Thoracic aorta (tissue), 2 donors: ENCODE measurements at regions not wholly inside any gene's neighbourhood (a gene's known extent, or its start where the extent isn't known, plus 50 kb on each side); places are given as distances from the start of the nearest gene placed in this dataset.
"Not testable (repeated sequence)": the region's sequence is repeated elsewhere in the genome, so short reads cannot be mapped to it uniquely, and the experiment has no call there.

ENCODE experiments used
- ATAC-seq: fragments of 150-250 bp; one replicate; pipeline ENCODE4 v1.8.0; 2017; ENCODE audit warnings: low read depth; ENCODE audit not compliant: insufficient number of reproducible peaks, low FRiP score
- DNase-seq: peaks from one replicate; pipeline ENCODE4 v3.0.0-alpha.2; 2020; ENCODE audit warnings: low spot score
- H3K27ac ChIP-seq, 2 donors: fragments of 200-600 bp; sonication (generic); 1 replicate in 1 of 2; 2 replicates in 1 of 2; pipeline ENCODE4 v1.5.1; 2016; ENCODE audit warnings: mild to moderate bottlenecking in 2 of 2, moderate library complexity in 2 of 2
- H3K27me3 ChIP-seq: fragments of 200-600 bp; sonication (generic); replicated peaks from 2 replicates; pipeline ENCODE4 v1.6.0; 2016; ENCODE audit warnings: mild to moderate bottlenecking; ENCODE audit not compliant: insufficient read depth
- H3K36me3 ChIP-seq: fragments of 200-600 bp; sonication (generic); one replicate; pipeline ENCODE4 v1.5.1; 2016
- H3K4me1 ChIP-seq, 2 donors: fragments of 200-600 bp; sonication (generic); 1 replicate in 1 of 2; 2 replicates in 1 of 2; pipeline versions ENCODE4 v1.5.1 to v1.6.0; 2016; ENCODE audit warnings: low read depth in 2 of 2, mild to moderate bottlenecking in 1 of 2; ENCODE audit not compliant: control insufficient read depth in 1 of 2
- H3K4me3 ChIP-seq: fragments of 200-600 bp; sonication (generic); 2 replicates; pipeline ENCODE4 v1.5.1; 2016; ENCODE audit warnings: mild to moderate bottlenecking
- H3K9me3 ChIP-seq: fragments of 200-600 bp; sonication (generic); 2 replicates; pipeline ENCODE4 v1.5.1; 2016
- TF ChIP-seq, protein P1 (sequence below): fragments of 200-600 bp; sonication (generic); IDR thresholded peaks from one replicate; pipeline ENCODE4 v1.5.1; 2019; ENCODE audit warnings: antibody characterized with exemption

GRCh38 chr3:87121856-87122255, 105.3 kb upstream of the CHMP2B start:
- TF ChIP-seq, protein P1, sequence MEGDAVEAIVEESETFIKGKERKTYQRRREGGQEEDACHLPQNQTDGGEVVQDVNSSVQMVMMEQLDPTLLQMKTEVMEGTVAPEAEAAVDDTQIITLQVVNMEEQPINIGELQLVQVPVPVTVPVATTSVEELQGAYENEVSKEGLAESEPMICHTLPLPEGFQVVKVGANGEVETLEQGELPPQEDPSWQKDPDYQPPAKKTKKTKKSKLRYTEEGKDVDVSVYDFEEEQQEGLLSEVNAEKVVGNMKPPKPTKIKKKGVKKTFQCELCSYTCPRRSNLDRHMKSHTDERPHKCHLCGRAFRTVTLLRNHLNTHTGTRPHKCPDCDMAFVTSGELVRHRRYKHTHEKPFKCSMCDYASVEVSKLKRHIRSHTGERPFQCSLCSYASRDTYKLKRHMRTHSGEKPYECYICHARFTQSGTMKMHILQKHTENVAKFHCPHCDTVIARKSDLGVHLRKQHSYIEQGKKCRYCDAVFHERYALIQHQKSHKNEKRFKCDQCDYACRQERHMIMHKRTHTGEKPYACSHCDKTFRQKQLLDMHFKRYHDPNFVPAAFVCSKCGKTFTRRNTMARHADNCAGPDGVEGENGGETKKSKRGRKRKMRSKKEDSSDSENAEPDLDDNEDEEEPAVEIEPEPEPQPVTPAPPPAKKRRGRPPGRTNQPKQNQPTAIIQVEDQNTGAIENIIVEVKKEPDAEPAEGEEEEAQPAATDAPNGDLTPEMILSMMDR = no peak
- no peak overlapping the region for H3K4me3 ChIP-seq
- no peaks in the 10 kb centered on the region for H3K36me3 ChIP-seq
- no peak for ATAC-seq
- H3K4me1 ChIP-seq = peaks cover 0 to 8% of the 10 kb centered on the region in 2 donors
- H3K9me3 ChIP-seq = no peaks in the 10 kb centered on the region
- no peak for DNase-seq
- no peaks in the 10 kb centered on the region for H3K27me3 ChIP-seq
- H3K27ac ChIP-seq = no peak overlapping the region

- H3K4me1 ChIP-seq = peaks cover 0 to 2% of the 10 kb centered on the region in 2 donors
- DNase-seq (no peak), ATAC-seq (no peak)
- no peak overlapping the region for H3K4me3 ChIP-seq
- TF ChIP-seq, protein P1 = no peak
- no peaks in the 10 kb centered on the region for H3K36me3 ChIP-seq
- no peaks in the 10 kb centered on the region for H3K27me3 ChIP-seq
- H3K9me3 ChIP-seq = no peaks in the 10 kb centered on the region
- H3K27ac ChIP-seq = no peak overlapping the region
These were observed 106.2 kb upstream of the CHMP2B start for GRCh38 chr3:87120881-87121280.

DNA sequence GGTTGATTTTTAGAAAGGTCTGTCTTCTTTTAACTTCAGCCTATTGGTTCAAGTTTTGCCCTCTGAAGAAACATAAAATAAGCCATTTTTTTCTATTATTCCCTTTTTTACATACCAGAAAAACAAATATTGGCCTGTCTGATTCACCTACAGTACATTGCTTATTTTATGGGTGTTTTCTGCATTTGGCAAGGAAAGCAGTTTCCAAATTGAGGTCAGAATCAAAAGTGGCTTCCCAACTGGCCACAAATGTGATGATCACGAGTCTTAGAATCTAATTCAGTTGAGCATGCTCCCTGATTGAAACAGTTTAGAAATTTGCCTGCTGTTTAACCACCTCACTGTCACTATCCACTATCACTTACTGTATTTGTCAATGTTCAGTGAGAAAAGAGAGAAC, 106.9 kb upstream of the CHMP2B start:
- ATAC-seq (no peak), DNase-seq (no peak)
- H3K27ac ChIP-seq = no peak overlapping the region
- H3K27me3 ChIP-seq = no peaks in the 10 kb centered on the region
- no peaks in the 10 kb centered on the region for H3K9me3 ChIP-seq
- no peaks in the 10 kb centered on the region for H3K36me3 ChIP-seq
- TF ChIP-seq, protein P1 = no peak
- no peaks in the 10 kb centered on the region for H3K4me1 ChIP-seq
- H3K4me3 ChIP-seq = no peak overlapping the region

DNA sequence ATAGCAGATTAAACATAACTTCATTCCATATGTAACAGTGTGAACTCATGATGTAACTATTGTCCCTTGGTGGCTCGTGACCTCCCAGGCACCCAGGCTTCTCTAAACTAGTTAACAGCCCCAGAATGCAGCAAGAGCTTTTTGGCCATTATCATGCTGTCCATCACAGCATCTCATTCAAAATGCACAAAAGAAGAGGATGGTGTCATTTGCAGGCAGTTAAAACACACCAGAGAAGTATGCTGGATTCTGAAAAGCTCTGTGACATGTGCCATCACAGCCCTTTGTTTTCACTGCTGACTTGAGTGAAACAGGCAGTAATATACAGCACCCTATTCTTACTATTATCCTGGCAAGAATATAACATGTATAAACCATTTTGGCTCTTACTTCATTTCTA, 117.6 kb upstream of the CHMP2B start:
- H3K27ac ChIP-seq = no peak overlapping the region
- DNase-seq (no peak), ATAC-seq (no peak)
- H3K9me3 ChIP-seq = no peaks in the 10 kb centered on the region
- H3K36me3 ChIP-seq = no peaks in the 10 kb centered on the region
- no peak overlapping the region for H3K4me3 ChIP-seq
- no peaks in the 10 kb centered on the region for H3K4me1 ChIP-seq
- H3K27me3 ChIP-seq = no peaks in the 10 kb centered on the region
- TF ChIP-seq, protein P1 = no peak

- H3K4me3 ChIP-seq = no peak overlapping the region
- TF ChIP-seq, protein P1 = no peak
- no peaks in the 10 kb centered on the region for H3K36me3 ChIP-seq
- no peaks in the 10 kb centered on the region for H3K27me3 ChIP-seq
- DNase-seq (no peak), ATAC-seq (no peak)
- no peak overlapping the region for H3K27ac ChIP-seq
- no peaks in the 10 kb centered on the region for H3K4me1 ChIP-seq
- H3K9me3 ChIP-seq = no peaks in the 10 kb centered on the region
These were observed 111.1 kb upstream of the VGLL3 start for GRCh38 chr3:87101861-87102625.

GRCh38 chr3:87097733-87098132, 106.8 kb upstream of the VGLL3 start:
- not testable (repeated sequence) for ATAC-seq, H3K36me3 ChIP-seq, H3K4me1 ChIP-seq, H3K4me3 ChIP-seq, DNase-seq, H3K27me3 ChIP-seq, H3K9me3 ChIP-seq, H3K27ac ChIP-seq
